ENCODE measurements at regions not wholly inside any gene's neighbourhood (a gene's known extent, or its start where the extent isn't known, plus 50 kb on each side); places are given as distances from the start of the nearest gene placed in this dataset.

GRCh38 chr10:131480066-131480465, 168.5 kb upstream of the TCERG1L start:
- intact Hi-C loops (cut with DNase I) = no loop called here
- Histone ChIP-seq H3K4me3 (no peak overlapping the region), H3K4me1 (ENCODE audit: insufficient read depth) (no peaks in the 10 kb centered on the region), H3K27me3 (no peaks in the 10 kb centered on the region), H3K36me3 (no peaks in the 10 kb centered on the region), H3K9me3 (peaks cover 0 to 4% of the 10 kb centered on the region in 2 donors), H3K27ac (no peak overlapping the region)
- DNase-seq = no peak
- 62 to 65% (median 63%) methylated on average over 3 of the region's 3 CpGs for WGBS, 3 donors
- no peak for TF ChIP-seq CTCF (IDR thresholded peaks at IDR 0.05)
- TF ChIP-seq EP300 (IDR thresholded peaks at IDR 0.05) = no peak
- no peak for TF ChIP-seq POLR2A (IDR thresholded peaks at IDR 0.05)

- TF ChIP-seq POLR2A (IDR thresholded peaks at IDR 0.05) = no peak
- TF ChIP-seq CTCF (IDR thresholded peaks at IDR 0.05) = no peak
- no peak for TF ChIP-seq EP300 (IDR thresholded peaks at IDR 0.05)
- Histone ChIP-seq H3K9me3 (peaks cover 0 to 4% of the 10 kb centered on the region in 2 donors), H3K4me3 (no peak overlapping the region), H3K36me3 (no peaks in the 10 kb centered on the region), H3K27ac (no peak overlapping the region), H3K4me1 (ENCODE audit: insufficient read depth) (no peaks in the 10 kb centered on the region), H3K27me3 (no peaks in the 10 kb centered on the region)
- 4 to 19% (median 8%) methylated on average over 7 of the region's 7 CpGs for WGBS, 3 donors
- no peak for DNase-seq
- intact Hi-C loops (cut with DNase I) = no loop called here
These were observed 169.3 kb upstream of the TCERG1L start for GRCh38 chr10:131480861-131481260.

GRCh38 chr10:131485732-131486131, 174.2 kb upstream of the TCERG1L start:
- no peak overlapping the region for H3K27ac ChIP-seq
- H3K36me3 ChIP-seq = no peaks in the 10 kb centered on the region
- no peaks in the 10 kb centered on the region for H3K4me1 ChIP-seq (ENCODE audit: insufficient read depth)
- intact Hi-C loops (cut with DNase I) = no loop called here
- peaks cover 0 to 4% of the 10 kb centered on the region in 2 donors for H3K9me3 ChIP-seq
- WGBS, 3 donors = 60 to 64% (median 61%) methylated on average over 2 of the region's 2 CpGs
- no peak overlapping the region for H3K4me3 ChIP-seq
- no peaks in the 10 kb centered on the region for H3K27me3 ChIP-seq
- no peak for DNase-seq
- TF ChIP-seq POLR2A (IDR thresholded peaks at IDR 0.05) (no peak), EP300 (IDR thresholded peaks at IDR 0.05) (no peak), CTCF (IDR thresholded peaks at IDR 0.05) (no peak)

- no peaks in the 10 kb centered on the region for H3K4me1 ChIP-seq (ENCODE audit: insufficient read depth)
- intact Hi-C loops (cut with DNase I) = no loop called here
- H3K36me3 ChIP-seq = no peaks in the 10 kb centered on the region
- H3K4me3 ChIP-seq = no peak overlapping the region
- H3K9me3 ChIP-seq = peaks cover 0 to 4% of the 10 kb centered on the region in 2 donors
- no peak for DNase-seq
- 76 to 86% (median 80%) methylated on average over 5 of the region's 5 CpGs for WGBS, 3 donors
- H3K27ac ChIP-seq = no peak overlapping the region
- H3K27me3 ChIP-seq = no peaks in the 10 kb centered on the region
- TF ChIP-seq CTCF (IDR thresholded peaks at IDR 0.05) (no peak), POLR2A (IDR thresholded peaks at IDR 0.05) (no peak), EP300 (IDR thresholded peaks at IDR 0.05) (no peak)
These were observed 176.3 kb upstream of the TCERG1L start for GRCh38 chr10:131487822-131488221.
